ENCODE measurements at regions not wholly inside any gene's neighbourhood (a gene's known extent, or its start where the extent isn't known, plus 50 kb on each side); places are given as distances from the start of the nearest gene placed in this dataset.

DNA sequence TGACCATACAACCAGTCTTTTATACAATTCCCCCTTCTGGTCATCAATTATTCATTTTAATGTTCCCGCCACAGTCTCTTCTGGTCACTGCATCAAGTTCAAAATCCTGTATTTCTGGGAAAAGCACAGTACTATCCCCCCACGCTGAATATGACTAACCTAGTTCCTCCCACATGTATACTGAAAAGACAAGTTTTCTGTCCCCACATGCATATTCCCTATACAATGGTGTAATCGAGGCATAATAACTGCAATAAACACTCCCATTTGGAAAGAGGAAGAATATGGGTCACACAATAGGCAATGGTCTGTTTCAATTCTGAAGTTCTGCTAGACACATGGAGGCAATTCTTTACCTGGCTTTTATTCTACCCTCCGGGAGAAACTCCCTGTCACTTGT lies 344.9 kb downstream of the EFNA5 start:
- no peak for DNase-seq (ENCODE audit: low spot score)

DNA sequence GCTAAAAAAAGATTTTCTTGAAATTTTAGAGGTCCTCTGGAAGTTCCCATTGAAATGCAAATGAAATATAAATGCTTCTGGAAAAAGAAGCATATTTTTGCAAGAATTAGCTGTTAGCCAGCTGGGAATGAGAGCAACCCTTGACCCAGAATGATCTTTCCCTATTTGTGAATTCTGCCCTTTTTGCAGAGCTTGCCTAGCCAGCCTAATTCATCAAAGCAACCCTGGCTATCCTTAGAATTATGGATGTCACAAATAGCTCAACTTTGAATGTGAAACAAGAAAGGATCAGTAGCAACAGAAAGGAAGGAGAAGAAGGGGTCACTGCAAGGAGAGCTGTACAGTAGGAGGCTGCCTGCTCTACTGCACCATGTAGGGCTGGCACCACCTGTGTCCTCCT lies 345.9 kb downstream of the EFNA5 start:
- DNase-seq (ENCODE audit: low spot score) = no peak

DNA sequence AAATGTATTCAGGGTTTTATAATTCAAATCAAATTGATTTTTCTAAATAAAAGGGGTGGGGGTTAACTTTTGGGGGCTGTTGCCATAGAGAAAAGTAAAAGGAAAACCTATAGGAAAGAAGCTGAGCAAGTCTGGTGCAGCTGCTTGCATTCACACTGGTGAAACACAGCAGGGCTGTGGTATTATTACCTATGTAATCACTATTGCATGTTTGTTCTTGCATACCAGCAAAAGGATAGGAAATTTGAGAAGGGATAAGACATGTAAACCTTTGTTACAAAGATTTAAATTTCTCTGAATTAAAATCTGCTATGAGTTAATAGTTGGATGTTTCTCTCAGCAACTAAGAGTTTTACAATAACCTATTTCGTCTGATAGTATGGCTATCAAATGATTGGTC lies 346.7 kb downstream of the EFNA5 start:
- no peak for DNase-seq (ENCODE audit: low spot score)

DNA sequence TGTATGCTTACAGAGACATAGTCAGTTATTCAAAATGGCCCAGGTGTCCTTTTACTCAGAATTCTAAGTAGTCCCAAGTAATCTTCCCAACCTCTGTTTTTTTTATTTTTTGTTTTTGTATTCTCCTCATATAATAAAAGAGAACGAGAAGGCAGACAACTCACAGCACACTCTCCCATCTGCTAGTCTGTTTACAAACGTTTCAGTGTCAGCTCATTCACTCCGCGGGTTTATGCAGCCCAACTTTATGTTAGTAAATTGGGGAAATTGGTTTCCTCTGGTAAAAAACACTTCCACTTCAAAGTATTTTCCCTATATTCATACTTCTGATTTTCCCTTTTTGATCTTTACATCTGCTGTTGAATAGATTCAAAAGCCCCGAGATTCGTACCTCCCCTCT lies 347.2 kb downstream of the EFNA5 start:
- no peak for DNase-seq (ENCODE audit: low spot score)

DNA sequence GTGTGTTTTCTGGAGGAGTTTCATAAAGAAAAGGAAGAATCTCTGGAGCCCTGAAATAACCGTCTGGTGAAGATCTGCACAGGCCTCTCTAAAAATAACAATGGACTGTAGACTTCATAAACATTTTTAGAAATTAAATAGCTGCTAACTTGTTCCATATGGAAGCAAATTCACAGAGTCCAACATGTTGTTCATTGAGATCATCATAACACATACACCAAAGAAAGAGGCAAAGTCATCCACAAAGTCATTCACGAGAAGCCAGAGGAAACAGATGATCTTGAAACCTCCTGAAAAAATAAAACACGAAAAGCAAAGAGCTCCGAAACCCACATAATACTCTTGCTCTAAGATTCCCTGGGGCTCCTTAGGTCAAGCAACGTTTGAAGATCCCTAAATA lies 347.8 kb downstream of the EFNA5 start:
- no peak for DNase-seq (ENCODE audit: low spot score)

DNA sequence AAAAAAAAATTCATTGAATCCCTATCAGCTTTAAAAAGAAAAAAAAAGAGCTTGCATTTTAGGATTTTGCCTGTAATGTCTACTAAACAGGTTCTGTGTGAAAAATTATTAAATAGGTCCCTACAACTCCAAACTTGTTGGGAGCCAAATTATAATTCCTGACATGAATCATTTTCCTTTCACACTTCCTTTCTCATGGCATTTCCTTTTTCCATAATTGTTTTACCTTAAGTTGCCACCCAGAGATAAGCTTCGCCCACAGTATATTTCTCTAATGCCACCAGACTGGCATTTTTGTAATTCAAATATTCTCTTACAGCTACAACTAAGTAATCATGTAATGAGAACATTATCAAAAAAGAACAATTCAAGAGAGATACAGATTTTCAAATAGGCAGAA lies 348.8 kb downstream of the EFNA5 start:
- DNase-seq (ENCODE audit: low spot score) = no peak

DNA sequence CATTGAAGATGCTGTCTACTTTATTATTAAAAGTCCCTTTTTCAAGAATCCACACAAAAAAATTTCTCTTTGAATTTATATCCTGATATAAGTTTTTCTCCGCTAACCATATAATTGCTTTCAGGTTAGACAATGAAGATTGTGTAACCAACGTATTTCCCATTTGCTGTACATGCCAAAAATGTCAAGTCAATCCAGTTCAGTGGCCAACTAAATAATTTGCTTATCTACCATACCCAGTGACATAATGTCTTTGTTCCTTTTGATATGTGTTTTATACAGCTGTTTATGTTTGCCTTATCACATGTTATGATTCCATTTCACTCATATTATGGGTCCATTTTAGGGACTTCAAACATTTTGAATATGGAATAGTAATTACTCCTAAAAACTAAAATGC lies 349.9 kb downstream of the EFNA5 start:
- no peak for DNase-seq (ENCODE audit: low spot score)

DNA sequence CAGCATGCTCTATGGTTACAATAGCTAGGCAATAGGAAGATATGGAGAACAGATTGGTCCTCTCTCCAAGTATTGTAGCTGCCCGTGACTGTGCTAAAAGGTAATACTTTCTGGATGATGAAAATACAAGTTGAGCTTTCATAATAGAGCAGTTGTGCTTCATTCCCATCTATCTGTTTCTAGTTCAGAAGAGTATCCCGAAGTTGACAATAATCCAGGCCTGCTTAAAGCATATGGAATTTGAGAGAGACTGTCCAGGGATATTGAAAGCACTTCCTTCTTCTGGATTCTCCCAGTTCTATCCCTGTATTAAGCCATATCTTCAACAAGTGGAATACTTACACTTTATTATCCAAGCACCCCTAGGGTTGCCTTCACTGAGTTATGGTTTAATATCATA lies 350.4 kb downstream of the EFNA5 start:
- DNase-seq (ENCODE audit: low spot score) = no peak

DNA sequence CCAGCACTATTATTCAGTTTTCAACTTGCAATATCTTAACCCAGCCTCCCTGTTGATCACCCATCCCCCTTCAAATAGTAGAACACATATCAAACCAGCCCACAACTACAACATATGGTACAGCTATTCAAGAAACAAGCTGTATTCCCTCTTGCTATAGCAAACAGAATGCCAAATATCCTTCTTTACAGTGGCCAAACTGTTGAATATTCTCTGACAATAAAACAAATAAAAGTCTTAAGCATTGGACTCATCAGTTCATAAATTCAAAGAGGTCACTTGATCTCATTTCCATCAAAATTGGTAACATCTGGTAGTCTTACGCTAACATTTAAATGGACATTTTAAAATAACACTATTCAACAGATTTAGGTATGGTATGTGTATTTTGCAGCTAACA lies 350.8 kb downstream of the EFNA5 start:
- no peak for DNase-seq (ENCODE audit: low spot score)

DNA sequence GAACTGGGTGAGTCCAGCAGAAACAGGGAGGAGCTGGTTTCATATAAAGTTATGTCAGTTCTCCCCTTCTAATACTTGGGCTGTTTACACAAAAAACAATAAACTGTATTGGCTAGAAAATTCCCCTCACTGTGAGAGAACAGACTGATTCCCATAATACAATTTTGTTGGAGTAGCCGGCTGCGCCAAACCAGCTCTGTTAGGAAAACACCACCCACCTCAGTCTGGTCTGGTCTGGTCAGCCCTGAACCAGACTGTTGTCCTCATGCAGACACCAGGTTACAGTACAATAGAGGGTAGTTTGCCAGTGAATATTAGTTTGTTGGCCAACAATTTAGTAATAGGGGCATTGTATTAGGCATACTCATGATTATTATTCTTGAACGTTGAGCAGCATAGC lies 356.4 kb downstream of the EFNA5 start:
- DNase-seq (ENCODE audit: low spot score) = no peak

DNA sequence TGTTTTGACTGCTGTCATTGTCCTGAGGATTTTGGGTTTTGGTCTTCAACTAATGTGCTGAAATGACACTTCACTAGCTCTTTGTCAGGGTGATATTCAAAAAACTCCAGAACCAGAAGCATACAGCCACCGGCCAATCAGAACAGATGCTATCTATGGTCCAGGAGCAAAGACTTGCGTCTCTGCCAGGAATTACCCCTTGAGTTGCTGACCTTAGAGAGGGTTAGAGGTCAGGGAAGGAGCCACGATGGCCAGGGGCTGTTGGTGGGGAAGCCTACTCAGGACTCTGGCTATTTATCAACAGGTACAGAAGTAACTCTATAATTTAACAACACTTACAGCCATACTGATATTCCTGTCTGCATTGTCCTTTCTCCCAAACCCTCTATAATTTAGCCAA lies 356.8 kb downstream of the EFNA5 start:
- no peak for DNase-seq (ENCODE audit: low spot score)

DNA sequence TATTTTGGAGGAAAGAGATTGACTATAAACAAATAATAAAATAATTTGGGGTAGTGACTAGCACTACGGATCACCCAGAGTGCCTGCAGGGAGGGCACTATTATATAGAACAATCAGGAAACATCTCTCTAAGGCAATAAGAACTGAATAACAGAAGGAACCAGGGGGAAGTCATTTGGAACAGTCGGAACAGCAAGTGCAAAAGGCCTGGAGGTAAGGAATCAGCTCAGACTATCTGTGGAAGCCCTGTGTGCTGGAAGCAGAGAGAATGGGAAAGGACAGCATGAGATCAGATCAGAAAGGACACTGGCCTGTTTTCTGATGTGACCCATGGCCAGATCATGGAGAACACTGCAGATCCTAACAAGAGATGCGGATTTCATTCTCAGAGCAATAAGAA lies 357.6 kb downstream of the EFNA5 start:
- no peak for DNase-seq (ENCODE audit: low spot score)

DNA sequence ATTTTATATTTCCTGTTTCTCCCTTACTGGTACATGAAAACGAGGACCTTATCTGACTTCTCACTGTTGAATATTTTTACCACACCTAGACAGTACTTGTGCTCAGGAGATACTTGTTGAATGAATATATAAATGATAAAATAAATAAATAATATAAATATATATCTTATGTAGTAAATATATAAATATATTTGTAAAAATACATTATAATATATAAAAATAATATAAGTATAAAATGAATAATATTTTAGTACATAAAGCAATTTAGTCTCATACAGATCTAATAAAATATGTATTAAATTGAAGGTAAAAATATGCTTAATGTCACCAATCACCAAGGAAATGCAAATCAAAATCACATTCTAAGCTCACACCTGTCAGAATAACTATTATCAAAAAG lies 360.6 kb downstream of the EFNA5 start:
- DNase-seq (ENCODE audit: low spot score) = no peak

DNA sequence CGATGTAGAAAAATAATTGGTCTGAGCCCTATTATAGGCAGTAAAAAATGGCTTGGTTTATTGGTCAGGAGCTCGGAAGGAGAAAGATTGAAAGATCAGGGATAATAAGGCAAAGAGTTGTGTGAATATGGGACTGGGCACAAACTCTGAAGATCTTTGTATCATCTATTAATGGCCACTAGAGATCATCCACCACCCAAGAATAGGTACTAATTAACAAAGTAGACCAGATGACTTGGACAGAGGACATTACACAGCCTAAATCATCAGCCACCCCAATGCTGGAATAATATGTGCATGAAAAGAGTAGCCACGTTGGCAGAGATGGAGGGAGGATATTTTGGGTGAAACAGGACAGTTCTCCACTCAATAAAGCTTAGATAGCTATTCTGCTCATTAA lies 364.1 kb downstream of the EFNA5 start:
- DNase-seq (ENCODE audit: low spot score) = no peak

DNA sequence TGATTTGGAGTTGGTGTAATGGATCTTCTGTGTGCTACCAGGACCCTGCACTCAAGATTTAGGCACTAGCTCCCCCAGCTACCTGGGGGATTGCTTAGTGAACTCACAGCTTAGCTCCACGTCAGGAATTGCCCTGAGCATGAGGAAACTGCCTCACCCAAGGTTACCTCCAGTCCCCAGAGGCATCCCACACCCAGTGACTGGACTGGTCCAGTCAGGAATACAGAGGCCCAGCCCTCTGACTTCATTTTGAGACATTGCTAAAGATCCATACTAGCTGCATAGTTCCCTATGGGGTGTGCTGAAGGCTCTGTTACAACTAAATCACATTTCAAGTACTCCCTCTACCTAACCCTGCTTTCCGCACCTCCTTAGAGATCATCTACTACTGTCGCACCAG lies 364.7 kb downstream of the EFNA5 start:
- no peak for DNase-seq (ENCODE audit: low spot score)

DNA sequence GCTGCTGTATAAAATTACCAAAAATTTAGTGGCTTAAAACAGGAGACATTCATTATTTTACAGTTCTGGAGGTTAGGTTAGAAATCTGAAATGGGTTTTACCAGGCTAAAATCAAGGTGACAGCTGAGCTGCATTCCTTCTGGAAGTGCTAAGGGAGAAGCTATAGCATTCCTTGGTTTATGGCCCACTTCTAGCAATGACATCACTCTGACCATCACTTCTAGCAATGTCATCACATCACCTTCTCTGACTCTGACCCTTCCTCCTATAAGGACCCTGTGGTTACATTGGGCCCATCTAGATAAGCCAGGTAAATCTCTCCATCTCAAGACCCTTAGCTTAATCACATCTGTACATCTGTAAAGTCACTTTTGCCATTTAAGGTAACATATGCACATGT lies 366.1 kb downstream of the EFNA5 start:
- DNase-seq (ENCODE audit: low spot score) = no peak

DNA sequence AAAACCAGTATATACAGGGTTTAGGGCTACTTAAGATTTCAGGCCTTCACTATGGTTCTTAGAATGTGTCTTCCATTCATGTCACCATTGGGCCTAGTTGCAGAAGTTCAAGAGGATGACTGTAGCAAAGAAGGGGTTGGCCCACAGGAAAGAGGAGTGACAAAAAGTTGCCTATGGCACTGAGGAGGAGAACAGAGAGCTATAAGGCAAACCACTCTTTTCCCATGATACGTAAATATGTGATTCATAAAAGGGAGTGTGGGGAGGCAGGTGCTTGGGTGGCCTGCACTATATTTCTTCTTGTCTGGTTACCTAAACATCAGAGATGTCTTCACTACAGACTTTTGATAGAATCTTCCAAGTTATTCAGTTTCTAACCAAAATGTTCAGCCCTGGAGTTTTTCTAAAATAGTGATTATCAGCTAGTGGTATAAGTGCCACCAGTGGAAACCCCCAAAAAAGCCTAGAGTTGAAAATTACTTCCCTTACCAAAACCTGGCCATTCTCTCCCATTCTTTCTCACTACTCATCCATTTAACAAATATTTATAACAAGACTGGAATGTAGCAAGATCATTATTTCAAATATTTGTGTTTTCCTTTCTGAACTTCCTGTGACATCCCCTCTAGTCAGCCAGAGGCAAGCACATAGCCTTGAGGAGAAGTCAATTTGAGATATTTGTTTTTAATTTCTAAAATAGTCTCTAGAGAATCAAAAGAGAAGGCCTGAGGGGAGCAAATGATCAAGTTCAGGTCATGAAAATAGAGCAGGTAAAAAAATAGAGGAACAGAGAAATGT lies 367.4 kb downstream of the EFNA5 start:
- DNase-seq (ENCODE audit: low spot score) = no peak

DNA sequence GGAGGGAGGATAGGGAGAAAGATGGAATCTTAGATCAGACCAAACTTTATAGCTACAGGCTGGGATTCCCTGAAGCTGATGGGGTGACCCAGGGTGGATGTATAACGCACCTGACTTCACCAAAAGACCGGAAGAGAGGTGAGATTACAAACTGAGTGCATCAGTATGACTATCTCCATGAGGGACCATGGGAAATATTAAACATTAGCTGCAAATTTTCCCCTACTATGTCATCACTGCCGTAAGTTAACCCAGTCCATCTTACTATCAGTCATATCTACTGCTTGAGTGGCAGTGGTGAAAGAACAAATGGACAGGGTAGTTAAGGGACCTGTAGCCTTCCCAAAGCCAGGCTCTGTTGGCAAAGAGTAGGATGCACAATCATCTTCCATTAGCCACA lies 368.3 kb downstream of the EFNA5 start:
- no peak for DNase-seq (ENCODE audit: low spot score)

DNA sequence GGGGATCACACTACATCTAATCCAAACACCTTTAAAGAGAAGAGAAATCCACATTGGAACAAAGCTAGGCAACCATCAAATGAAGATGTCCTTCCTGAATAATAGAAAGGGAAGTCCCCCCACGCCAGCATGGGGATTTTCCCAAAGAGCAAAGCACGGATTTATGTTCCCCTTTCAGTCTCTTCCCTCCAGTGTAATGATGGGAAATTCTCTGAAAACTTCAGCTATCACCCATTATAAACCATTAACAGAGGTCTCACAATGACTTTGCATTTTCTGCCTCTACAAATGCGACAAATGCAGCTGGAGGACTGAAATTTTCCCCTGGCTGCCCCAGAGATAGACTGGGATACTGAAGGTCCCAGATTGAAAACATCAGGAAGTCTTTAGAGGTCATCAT lies 368.7 kb downstream of the EFNA5 start:
- no peak for DNase-seq (ENCODE audit: low spot score)

DNA sequence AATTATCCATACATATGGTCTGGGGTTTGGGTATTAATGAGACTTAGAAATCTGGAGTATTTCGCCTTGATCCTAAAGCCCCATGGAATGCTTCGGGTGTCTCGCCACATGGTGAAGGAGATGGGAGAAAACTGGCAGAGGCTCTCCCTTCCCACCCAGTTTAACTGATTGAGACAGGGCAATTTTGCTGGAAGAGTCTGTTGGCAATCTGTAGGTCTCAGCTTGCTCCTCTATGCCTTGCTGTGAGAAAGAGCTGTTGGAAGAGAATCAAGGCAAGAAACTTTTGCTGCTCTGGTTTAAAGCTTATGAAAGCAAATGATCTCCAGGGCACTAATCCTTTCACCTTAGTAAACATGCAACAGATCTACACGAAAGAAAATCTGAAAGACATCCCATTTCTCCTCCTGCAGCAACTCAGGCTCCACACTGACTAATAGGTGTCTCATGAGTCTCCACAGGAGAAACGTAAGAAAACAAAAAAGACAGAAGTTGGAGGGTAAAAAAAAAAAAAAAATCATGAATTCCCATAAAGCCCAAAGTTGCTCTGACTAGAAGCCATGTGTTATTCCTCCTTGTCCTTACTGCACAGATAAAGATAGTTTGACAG lies 369.9 kb downstream of the EFNA5 start:
- DNase-seq (ENCODE audit: low spot score) = no peak

DNA sequence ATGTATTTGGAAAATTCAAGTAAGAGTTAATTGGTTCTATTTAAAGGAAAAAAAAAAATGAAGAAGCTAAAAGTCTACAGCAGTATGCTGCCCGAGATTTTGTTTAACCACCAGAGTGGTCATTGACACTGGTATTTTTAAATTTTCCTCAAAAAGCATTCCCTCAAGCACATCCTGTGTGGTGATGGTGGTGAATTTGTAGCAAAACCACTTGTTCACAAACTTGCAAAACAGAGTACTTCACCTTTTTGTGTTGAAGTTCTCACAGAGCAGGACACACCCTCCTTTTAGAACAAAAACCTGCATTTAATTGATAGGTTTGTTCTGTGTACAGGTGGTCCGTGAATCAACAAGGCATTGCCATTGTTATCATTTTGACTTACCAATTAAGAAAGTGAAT lies 374.2 kb downstream of the EFNA5 start:
- no peak for DNase-seq (ENCODE audit: low spot score)

DNA sequence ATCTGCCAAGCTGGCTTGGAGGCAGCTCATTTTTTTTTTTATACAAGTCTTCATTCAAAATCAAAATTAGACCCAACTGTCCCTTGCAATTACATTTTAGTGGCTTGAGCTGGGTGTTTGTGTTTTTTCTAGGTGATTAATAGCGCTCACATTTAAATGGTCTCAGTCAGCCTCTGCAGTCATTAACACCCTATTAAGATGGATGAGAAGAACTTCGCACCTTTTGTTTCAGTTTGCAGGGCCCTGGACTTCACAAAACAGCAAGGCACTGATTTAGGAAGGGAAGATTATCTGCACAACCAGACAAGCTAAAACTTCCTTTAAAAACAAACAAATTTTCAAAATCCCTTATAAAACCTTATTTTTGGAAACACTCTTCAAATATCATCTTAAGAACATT lies 374.8 kb downstream of the EFNA5 start:
- DNase-seq (ENCODE audit: low spot score) = no peak

DNA sequence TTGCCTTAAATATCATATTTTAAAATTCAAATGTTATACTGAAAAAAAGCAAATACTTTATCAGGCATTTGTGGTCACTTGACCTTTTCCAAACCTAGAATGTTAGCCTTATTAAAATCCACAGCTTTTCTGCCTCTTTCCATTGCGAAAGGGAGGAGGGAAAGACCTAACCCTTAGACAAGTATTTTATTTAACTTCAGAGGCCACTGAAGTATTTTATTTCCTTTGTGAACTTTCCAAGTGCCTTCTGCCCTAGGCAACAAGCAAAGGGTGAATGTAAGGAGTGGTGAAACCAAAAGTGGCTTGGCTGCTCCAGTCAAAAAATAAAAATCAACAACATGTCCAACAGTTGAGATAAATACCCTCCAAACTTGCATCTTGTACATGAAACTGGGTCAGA lies 376.1 kb downstream of the EFNA5 start:
- no peak for DNase-seq (ENCODE audit: low spot score)

DNA sequence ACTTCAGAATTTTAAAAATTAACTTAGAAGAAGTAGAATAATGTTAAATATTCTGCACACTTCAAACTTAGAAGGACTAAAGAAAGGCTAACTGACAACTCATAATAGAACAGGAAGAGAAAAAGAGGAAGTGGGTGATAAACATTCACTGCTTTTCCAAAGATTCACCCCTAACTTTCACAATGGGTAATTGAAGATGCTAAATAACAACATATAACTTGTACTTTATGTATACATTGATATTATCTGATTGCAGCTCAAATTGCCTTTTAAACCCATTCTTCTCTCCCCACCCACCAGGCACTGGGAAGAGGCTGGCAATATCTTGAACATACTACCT lies 376.6 kb downstream of the EFNA5 start:
- DNase-seq (ENCODE audit: low spot score) = no peak
